Activated naive CD4-positive, alpha-beta T cell treated with anti-CD3 and anti-CD28 coated beads, Interleukin-2, amount 50 U/mL, for 24 hours (primary cell): ENCODE measurements at regions not wholly inside any gene's neighbourhood (a gene's known extent, or its start where the extent isn't known, plus 50 kb on each side); places are given as distances from the start of the nearest gene placed in this dataset.

Experiments used
- H3K27ac Mint-ChIP-seq: one replicate; pipeline ENCODE4 v1.8.0; 2021; ENCODE audit warnings: mild to moderate bottlenecking, mixed read lengths
- H3K27me3 Mint-ChIP-seq: one replicate; pipeline ENCODE4 v1.8.0; 2021; ENCODE audit warnings: mixed read lengths
- H3K36me3 Mint-ChIP-seq: one replicate; pipeline ENCODE4 v1.8.0; 2021; ENCODE audit warnings: mixed read lengths
- H3K4me1 Mint-ChIP-seq: one replicate; pipeline ENCODE4 v1.8.0; 2021; ENCODE audit warnings: mixed read lengths
- H3K4me3 Mint-ChIP-seq: one replicate; pipeline ENCODE4 v1.8.0; 2021; ENCODE audit warnings: mild to moderate bottlenecking, mixed read lengths
- H3K9me3 Mint-ChIP-seq: one replicate; pipeline ENCODE4 v1.8.0; 2021; ENCODE audit warnings: mixed read lengths

DNA sequence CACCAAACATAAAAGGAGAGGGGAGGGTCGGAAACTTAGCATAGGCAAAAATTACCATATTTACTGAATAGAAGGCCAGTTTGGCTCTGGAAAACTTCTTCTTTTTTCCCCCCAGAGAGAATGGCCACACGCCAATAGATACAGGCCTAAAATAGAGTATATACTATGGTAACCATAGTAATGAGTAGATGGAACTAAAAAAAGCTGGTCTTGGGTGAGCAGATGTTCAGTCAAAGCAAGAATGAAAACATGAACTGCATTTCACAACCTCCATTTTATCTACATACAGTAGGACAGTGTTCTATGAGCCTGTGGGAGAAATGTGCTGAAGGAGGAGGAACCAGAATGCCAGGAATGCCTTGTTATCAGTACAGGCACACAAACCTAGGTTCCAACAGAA lies 141.7 kb upstream of the SEMA3A start:
- H3K27ac Mint-ChIP-seq: no peak overlapping the region

DNA sequence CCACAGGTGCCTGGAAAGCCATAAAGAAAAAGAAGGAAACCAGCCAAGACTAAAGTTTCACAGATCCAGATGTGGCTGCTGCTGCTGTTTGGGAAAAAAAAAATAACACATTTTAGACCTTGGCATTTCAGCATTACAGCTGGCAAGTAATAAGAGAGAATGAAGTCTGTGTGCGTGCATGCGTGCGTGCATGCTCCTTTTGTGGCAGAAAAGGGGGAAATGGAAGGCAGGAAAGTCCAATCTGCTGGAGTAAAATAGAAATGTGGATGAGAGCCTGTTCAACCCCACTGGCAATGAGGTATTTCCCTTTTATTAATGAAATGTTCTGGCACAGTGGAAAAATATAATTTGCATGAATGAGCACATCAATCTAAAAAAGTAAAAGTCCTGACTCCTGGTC lies 137.0 kb upstream of the SEMA3A start:
- no peaks in the 10 kb centered on the region for H3K9me3 Mint-ChIP-seq
- H3K4me1 Mint-ChIP-seq: no peaks in the 10 kb centered on the region
- H3K27ac Mint-ChIP-seq: no peak overlapping the region
- H3K4me3 Mint-ChIP-seq: no peak overlapping the region
- no peaks in the 10 kb centered on the region for H3K27me3 Mint-ChIP-seq
- H3K36me3 Mint-ChIP-seq: no peaks in the 10 kb centered on the region

More for the DNA sequence above, 141.7 kb upstream of the SEMA3A start:
- H3K36me3 Mint-ChIP-seq: no peaks in the 10 kb centered on the region
- H3K4me1 Mint-ChIP-seq: no peaks in the 10 kb centered on the region
- no peaks in the 10 kb centered on the region for H3K9me3 Mint-ChIP-seq
- H3K4me3 Mint-ChIP-seq: no peak overlapping the region
- H3K27me3 Mint-ChIP-seq: no peaks in the 10 kb centered on the region

DNA sequence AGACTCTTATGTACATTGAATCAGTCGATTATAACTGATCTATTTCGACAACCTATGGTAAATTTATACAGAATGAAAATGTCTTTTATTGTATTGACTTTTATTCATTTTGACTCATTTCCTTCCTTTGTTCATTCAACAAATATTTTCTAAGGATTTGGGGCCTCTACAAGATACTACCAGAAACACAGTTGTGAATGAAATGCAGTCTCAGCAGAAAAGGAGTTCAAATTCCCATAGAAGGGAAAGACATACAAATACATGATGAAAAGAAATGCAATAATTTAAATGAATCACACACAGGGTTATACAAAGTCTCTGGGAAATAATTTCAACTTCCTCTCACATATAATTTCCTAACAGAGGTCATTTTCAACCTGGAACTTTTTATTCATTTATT lies 134.0 kb upstream of the SEMA3A start:
- Mint-ChIP-seq H3K27ac (no peak overlapping the region), H3K9me3 (no peaks in the 10 kb centered on the region), H3K4me3 (no peak overlapping the region), H3K4me1 (no peaks in the 10 kb centered on the region), H3K36me3 (no peaks in the 10 kb centered on the region), H3K27me3 (no peaks in the 10 kb centered on the region)

DNA sequence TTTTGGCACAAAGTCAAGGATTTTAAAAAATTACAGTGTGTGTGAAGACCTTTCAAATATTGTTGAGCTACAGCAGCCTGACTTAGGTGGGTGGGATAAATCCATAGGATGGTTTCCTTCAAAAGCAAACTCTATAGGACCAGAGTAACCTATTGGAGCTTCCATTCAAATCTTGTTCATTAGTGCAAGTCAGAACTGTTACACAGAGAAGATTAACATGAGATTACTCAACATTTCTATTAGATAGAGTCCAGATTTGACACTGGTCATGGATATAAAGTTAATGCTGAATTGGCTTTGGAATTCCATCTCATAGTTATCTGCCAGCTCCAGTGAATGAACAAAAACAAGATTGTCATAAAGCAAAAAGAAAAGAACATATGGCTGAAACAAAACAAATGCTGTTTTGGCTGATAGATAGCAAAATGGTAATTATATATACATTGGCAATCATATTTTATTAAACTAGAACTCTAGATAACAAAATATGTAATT lies 129.6 kb upstream of the SEMA3A start:
- no peaks in the 10 kb centered on the region for H3K4me1 Mint-ChIP-seq

DNA sequence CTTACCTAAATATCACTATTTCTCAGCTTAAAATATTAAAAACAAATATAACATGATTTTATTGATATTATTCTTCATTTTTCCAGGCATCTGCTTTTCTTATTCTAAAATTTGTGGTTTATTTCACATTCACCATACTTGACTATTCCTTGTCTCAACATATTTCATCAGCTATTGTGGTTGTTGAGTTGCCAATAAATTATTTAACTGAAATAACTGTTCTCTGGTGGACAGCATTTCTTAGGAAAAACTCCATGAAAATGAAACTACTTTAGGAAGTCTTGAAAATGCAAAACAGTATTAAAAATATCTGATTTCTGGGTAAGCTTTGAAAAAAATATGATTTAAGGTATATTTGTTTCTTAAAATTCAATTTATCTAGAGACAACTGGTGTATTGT lies 122.9 kb upstream of the SEMA3A start:
- Mint-ChIP-seq H3K27ac (no peak overlapping the region), H3K4me1 (no peaks in the 10 kb centered on the region), H3K36me3 (no peaks in the 10 kb centered on the region), H3K4me3 (no peak overlapping the region), H3K9me3 (no peaks in the 10 kb centered on the region), H3K27me3 (peaks cover 1% of the 10 kb centered on the region)

More for the DNA sequence above, 129.6 kb upstream of the SEMA3A start:
- Mint-ChIP-seq H3K27ac (no peak overlapping the region), H3K36me3 (no peaks in the 10 kb centered on the region), H3K4me3 (no peak overlapping the region), H3K9me3 (no peaks in the 10 kb centered on the region), H3K27me3 (peaks cover 1% of the 10 kb centered on the region)

DNA sequence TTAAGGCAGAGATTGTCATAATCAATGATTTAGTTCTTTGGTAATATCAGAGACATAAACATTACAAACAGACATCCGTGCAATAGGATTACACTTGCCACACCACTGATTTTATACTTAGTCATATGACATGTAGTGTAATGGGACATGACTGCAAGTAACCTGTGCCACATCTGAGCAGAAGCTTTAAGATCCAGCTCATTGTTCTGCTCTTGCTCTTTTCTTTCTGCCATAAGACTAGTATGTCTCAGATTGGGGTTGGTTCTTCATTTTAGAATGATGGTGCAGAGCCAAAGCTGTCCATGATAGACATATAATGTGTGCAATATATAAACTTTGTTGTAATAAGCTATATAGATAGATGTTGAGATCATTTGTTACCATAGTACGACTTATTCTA lies 119.7 kb upstream of the SEMA3A start:
- H3K36me3 Mint-ChIP-seq: no peaks in the 10 kb centered on the region
- H3K9me3 Mint-ChIP-seq: no peaks in the 10 kb centered on the region
- no peaks in the 10 kb centered on the region for H3K27me3 Mint-ChIP-seq
- H3K4me1 Mint-ChIP-seq: no peaks in the 10 kb centered on the region
- H3K27ac Mint-ChIP-seq: no peak overlapping the region
- H3K4me3 Mint-ChIP-seq: no peak overlapping the region

DNA sequence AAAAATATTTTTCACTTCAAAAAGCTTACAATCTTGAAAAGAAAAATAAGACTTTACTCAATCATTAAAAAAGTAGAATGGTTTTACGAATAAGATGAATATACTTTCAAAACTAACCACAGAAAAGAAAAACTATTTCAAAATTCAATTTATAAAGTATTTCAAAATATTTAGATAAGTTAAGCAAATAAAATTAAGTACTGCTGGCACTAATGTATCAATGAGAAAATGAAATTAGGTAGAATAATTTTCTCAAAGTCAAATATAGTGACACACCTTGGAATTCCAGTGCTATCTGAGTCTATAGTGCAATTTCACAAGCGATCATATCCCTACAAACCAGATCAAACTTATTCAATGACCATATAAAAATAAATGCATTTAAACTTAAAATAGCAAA lies 109.8 kb upstream of the SEMA3A start:
- Mint-ChIP-seq H3K4me3 (no peak overlapping the region), H3K27me3 (no peaks in the 10 kb centered on the region), H3K27ac (no peak overlapping the region), H3K9me3 (no peaks in the 10 kb centered on the region), H3K4me1 (no peaks in the 10 kb centered on the region), H3K36me3 (no peaks in the 10 kb centered on the region)

DNA sequence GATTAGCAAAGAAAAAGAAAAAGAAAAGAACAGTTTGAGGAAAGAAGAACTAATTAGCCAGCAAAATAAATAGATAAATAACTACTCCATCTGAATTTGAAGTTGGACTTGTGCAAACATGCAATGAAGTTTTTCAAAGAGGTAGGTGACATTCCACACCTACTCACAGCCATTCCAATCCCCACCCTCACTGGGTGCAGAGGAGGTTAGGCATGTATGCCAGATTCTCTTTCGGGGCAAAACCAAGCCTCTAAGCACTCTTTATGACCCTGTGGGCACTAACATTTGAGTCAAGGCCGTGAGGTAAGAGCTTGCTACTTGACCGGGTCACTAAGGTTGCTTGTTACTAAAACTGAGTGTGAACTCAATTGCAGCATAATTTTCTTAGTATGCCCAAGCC lies 108.4 kb upstream of the SEMA3A start:
- Mint-ChIP-seq H3K27ac (no peak overlapping the region), H3K4me1 (no peaks in the 10 kb centered on the region)

DNA sequence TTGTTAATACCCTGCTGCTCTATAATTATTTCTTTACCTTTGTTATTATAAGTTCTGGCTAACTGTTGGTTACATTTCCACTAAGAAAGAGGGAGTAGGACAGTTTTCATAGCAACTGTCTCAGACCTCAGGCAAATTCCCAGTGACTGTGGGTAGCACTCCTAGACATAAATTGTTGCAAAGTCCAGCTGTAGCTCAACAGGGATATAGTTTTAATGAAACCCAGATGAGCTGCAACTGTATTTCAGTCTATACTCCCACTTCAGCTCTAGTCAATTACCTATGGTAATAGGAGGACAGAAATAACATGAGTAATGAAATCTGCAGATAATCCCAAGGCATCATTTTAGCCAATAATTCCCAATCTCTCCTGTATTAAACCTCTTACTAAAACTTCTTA lies 103.0 kb upstream of the SEMA3A start:
- Mint-ChIP-seq H3K27me3 (no peaks in the 10 kb centered on the region), H3K36me3 (no peaks in the 10 kb centered on the region), H3K4me3 (no peak overlapping the region), H3K27ac (no peak overlapping the region), H3K4me1 (no peaks in the 10 kb centered on the region), H3K9me3 (no peaks in the 10 kb centered on the region)

More for the DNA sequence above, 108.4 kb upstream of the SEMA3A start:
- no peaks in the 10 kb centered on the region for H3K36me3 Mint-ChIP-seq
- H3K27me3 Mint-ChIP-seq: no peaks in the 10 kb centered on the region
- no peak overlapping the region for H3K4me3 Mint-ChIP-seq
- H3K9me3 Mint-ChIP-seq: no peaks in the 10 kb centered on the region

DNA sequence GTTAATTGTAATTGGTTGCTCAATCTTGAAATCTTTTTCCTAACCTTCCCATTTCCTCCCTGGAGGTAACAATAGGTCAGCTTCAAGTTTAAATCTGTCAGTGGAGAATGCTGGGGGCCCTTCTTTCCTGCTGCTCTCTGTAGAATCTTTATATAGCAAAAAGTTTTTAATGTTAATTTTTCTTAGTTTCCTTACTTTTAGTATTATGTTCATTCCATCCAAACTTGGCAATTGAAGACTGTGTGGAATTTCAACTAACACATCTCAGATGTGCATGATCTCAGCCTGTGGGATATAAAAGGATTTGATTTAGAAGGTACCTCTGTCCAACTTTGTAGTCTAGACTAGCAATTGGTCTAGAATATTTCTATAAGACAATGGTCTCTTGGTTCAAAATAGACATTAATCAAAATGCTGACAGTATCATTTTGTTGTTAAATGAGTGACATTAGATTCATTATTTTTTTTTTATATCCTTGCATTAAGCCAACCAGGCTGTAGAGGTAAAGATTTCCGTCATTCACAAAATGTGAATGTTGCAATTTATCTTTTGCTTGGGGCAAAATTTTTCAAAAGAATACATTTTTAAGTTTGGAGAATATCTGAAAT lies 100.4 kb upstream of the SEMA3A start:
- H3K27ac Mint-ChIP-seq: no peak overlapping the region
- no peak overlapping the region for H3K4me3 Mint-ChIP-seq
- H3K36me3 Mint-ChIP-seq: no peaks in the 10 kb centered on the region
- no peaks in the 10 kb centered on the region for H3K9me3 Mint-ChIP-seq
- H3K4me1 Mint-ChIP-seq: no peaks in the 10 kb centered on the region
- H3K27me3 Mint-ChIP-seq: no peaks in the 10 kb centered on the region

DNA sequence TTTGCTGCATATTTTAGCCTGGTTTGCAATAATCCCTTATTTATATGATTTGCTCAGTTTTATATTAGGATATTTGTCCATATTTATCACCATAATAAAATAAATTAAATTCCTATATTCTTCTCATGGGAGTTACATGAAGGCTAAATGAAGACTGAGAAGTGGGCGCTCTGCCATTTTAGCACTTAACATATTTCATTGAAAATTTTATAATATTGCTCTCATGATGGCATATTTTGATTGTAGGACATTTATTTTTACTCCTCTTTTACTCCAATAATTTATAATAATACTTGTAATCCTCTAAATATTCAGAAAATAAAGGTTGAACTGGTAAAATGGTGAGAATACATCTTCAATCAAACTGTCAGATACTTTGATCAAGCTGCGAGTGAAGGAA lies 99.8 kb upstream of the SEMA3A start:
- no peaks in the 10 kb centered on the region for H3K4me1 Mint-ChIP-seq

DNA sequence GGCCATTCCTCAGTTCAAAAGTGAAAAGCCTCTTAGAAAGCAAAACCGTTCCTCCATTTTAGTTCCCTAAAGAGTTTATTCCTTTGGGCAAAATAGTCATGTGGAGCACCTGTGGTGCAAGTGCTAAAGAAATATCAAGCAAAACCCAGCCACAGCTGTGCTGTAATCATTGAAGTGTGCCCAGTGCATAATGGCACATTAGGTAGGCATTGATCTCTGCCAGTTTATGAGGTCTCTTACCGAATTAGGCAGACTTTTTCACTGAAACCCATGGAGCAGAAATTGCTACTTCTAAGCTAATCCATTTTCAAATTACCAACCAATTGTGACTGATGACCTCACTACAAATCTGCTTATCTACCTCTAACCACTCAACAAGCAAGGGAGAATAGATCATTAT lies 97.2 kb upstream of the SEMA3A start:
- Mint-ChIP-seq H3K36me3 (no peaks in the 10 kb centered on the region), H3K4me3 (no peak overlapping the region), H3K27ac (no peak overlapping the region), H3K4me1 (no peaks in the 10 kb centered on the region), H3K27me3 (peaks cover 4% of the 10 kb centered on the region), H3K9me3 (no peaks in the 10 kb centered on the region)

More for the DNA sequence above, 99.8 kb upstream of the SEMA3A start:
- H3K27ac Mint-ChIP-seq: no peak overlapping the region
- H3K27me3 Mint-ChIP-seq: peaks cover 3% of the 10 kb centered on the region
- no peak overlapping the region for H3K4me3 Mint-ChIP-seq
- no peaks in the 10 kb centered on the region for H3K9me3 Mint-ChIP-seq
- H3K36me3 Mint-ChIP-seq: no peaks in the 10 kb centered on the region

DNA sequence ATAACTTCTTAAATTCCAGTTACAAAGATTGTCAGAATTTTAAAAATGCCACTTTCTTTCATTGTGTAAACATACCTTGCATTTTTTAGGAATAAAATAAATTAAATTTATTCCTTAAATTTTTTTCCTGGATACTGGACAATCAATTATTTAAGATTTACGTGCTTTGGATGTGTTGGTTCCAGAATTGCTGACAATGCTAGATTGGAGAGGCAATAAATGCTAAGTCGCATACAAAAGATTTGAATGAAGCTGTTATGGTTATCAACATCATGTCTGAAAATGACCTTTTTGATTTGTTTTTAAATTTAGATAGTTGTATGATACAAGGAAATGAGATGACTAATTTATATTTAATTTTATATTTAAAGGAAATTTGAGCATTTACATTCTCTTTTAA lies 89.2 kb upstream of the SEMA3A start:
- Mint-ChIP-seq H3K27me3 (no peaks in the 10 kb centered on the region), H3K9me3 (no peaks in the 10 kb centered on the region), H3K4me1 (no peaks in the 10 kb centered on the region), H3K27ac (no peak overlapping the region), H3K36me3 (no peaks in the 10 kb centered on the region), H3K4me3 (no peak overlapping the region)

DNA sequence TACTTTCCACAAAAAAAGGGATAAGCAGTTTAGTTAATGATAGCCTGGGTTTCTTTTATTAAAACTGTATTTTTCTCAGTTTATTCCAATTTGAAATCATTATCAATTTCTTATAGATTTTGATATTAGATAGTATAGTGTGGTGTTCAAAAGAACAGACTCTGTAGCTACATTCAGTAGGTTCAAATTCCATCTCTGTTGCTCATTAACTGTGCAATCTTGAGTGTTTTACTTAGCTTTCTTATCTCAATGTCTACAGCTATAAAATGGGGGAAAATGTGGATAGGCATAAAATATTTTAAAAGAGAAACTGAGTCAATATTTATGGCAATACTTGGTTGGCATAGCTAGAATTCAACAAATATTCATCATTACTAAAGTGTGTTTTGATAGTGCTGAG lies 86.9 kb upstream of the SEMA3A start:
- Mint-ChIP-seq H3K36me3 (no peaks in the 10 kb centered on the region), H3K9me3 (no peaks in the 10 kb centered on the region), H3K4me3 (no peak overlapping the region), H3K4me1 (no peaks in the 10 kb centered on the region), H3K27me3 (peaks cover 2% of the 10 kb centered on the region), H3K27ac (no peak overlapping the region)

DNA sequence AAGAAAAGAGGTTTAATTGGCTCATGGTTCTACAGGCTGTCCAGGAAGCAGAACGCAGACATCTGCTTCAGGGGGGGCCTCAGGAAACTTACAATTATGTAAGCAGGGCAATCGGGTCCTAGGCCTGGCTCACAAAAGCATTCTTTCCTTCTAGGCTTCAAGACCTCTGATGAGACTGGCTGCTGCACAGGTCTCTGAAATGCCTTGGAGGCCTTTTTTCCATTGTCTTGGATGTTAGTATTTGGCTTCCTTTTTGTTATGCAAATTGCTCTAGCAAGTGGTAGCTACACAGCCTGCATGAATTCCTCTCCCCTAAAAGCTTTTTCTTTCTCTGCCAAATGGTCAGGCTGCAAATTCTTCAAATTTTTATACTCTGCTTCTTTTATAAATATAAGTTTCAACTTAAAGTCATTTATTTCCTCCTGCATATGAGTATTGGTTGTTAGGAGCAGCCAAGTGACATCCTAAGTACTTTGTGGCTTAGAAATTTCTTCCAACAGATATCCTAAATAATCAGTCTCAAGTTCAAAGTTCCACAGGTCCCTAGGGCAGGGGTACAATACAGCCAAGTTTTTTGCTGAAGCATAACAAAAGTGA lies 83.1 kb upstream of the SEMA3A start:
- no peaks in the 10 kb centered on the region for H3K4me1 Mint-ChIP-seq
- no peaks in the 10 kb centered on the region for H3K36me3 Mint-ChIP-seq
- H3K27ac Mint-ChIP-seq: no peak overlapping the region
- no peak overlapping the region for H3K4me3 Mint-ChIP-seq
- H3K27me3 Mint-ChIP-seq: peaks cover 2% of the 10 kb centered on the region
- H3K9me3 Mint-ChIP-seq: no peaks in the 10 kb centered on the region

DNA sequence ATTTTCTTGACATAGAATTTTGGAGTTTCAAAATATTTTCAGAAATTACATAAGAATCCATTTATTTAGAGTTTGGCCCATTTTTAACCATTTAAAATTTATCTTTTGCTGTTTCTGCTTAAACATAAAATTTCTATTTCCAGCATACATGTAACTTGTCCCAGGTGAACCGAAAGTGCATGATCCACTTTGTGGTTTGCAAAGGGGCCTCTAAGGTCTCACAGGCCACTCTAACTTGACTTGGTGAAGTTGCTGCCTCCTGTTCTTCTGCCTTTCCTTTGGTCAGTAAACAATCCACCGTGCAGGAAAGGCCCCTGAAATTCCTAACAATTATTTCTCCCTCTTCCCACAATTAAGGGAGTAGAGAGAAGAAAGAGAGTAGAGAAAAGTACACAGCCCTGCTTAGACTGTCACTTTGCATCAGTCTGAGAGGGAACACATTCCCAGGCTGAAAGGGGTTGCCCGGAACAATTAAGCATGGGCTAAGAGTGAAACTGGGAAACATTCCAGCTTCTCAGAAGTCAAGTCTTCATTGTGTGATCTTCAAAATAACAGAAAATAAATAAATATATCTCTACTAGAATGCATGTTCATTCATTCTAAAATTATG lies 79.5 kb upstream of the SEMA3A start:
- Mint-ChIP-seq H3K27me3 (peaks cover 2% of the 10 kb centered on the region), H3K4me3 (no peak overlapping the region), H3K36me3 (no peaks in the 10 kb centered on the region)

More for the DNA sequence above, 79.5 kb upstream of the SEMA3A start:
- Mint-ChIP-seq H3K4me1 (no peaks in the 10 kb centered on the region), H3K9me3 (no peaks in the 10 kb centered on the region), H3K27ac (no peak overlapping the region)
